Umbilical cord (tissue), 1 donor: ENCODE measurements at regions not wholly inside any gene's neighbourhood (a gene's known extent, or its start where the extent isn't known, plus 50 kb on each side); places are given as distances from the start of the nearest gene placed in this dataset.

ENCODE experiments used
- DNase-seq: peaks from one replicate; pipeline ENCODE4 v3.0.0-alpha.2; 2015; ENCODE audit warnings: low spot score

DNA sequence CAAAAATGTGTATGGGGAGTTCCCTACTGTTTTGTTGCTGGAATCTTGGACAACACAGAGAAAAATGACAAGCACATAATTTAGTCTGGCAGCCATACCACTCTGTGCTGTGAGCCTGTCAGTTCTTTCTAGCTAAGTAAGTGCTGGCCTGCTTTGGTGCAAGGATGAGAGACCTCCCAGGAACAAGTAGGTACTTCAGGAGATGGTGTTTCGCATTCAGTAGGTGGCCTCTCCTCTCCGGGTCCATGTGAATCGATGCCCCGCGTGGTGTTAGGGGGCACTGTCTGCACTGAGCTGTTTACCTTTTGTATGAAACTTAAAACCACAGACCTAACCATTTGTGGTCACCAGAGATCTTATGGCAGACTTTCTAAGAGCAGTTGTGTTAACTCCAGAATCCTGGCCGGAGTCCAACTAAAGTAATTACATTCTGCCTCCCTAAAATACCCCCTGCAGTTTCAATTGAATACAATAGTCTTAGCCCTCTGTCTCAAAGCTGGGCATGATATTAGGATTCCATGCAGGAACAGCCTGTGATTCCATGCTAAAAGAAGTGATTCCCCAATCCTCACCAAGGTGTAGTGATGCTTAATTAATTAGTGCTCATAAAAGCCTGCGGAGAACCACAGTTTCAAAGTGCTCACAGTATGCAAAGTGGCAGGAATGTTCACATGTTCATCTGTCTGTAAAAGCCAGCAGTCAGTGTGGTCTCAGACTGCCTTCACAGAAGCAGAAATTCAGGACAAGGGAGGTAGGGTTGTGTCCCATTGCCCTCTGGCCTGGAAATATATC lies 64.2 kb downstream of the LLPH start:
- DNase-seq = no peak

DNA sequence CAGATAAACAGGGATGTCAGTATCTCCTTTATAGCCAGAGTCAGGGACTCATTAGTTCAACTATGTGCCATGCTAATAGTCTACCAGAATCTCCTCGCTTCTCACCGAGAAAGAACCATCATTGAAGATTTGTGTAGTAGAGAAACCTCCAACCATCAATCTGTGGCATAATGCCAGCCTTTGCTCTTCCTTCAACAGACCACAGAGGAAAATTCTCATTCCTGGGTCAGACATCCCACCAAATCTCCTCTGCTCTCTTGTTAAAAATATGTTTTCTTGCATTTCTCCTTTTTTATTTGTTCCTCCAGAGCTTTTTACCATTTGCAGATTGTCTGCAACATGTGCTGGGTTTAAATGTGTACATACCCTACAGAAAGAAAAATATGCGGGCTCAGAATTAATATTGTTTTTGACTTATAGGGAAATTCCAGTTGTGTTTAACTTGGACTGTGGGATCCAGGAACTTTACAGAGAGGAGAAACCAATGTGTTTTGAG lies 64.9 kb downstream of the LLPH start:
- DNase-seq = peak; percentile 33

DNA sequence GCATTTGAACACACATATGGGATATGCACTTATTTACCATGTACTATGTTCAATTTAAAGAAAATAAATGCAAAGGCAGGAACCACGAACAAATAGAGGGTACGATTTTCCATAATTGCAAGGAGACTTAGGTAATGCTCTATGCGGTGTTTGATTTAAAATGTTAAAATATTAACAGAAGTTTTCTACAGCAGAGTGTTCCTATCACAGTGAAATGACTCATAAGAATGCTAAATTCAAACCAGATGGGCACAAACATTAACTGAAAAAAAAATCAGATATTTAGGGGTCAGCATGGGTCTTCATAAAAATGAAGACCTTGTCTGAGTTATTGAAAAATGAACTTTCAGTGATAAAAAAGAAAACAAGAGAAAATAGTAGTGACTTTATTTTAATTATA lies 65.4 kb downstream of the LLPH start:
- DNase-seq = no peak

DNA sequence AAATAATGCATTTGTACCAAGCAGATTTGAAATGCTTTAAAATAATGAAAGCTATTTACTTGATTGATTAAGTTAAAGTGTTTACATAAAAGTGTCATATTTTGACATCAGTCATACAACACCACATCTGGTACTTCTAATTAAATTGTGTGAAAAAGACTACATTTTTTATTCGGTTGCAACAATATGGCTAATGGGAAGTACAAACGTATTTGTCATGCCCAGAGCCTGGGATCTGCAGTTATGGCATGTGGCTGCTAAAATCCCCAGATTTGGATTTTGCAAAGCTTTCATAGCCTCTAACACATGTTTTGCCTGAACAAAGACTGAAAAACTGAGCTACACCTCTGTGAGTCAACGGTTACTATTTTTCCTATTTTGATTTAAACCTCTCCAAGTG lies 66.6 kb downstream of the LLPH start:
- DNase-seq = peak; percentile 79

DNA sequence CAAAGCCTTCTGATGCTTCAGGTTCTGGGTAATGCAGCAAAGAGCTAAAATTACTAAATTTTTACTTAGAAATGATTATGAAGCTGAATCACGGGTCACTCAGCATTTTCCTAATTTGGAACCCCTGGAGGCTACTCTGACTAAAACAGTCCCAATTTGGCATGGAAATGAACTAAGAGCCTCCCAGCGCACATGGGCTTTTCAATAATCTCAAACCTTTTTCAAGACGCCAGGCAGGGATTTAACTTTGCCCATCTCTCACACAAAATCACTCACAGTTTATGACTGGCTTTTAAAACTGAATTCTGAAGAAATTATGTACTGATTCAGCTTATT lies 68.3 kb downstream of the LLPH start:
- DNase-seq = peak; percentile 79

DNA sequence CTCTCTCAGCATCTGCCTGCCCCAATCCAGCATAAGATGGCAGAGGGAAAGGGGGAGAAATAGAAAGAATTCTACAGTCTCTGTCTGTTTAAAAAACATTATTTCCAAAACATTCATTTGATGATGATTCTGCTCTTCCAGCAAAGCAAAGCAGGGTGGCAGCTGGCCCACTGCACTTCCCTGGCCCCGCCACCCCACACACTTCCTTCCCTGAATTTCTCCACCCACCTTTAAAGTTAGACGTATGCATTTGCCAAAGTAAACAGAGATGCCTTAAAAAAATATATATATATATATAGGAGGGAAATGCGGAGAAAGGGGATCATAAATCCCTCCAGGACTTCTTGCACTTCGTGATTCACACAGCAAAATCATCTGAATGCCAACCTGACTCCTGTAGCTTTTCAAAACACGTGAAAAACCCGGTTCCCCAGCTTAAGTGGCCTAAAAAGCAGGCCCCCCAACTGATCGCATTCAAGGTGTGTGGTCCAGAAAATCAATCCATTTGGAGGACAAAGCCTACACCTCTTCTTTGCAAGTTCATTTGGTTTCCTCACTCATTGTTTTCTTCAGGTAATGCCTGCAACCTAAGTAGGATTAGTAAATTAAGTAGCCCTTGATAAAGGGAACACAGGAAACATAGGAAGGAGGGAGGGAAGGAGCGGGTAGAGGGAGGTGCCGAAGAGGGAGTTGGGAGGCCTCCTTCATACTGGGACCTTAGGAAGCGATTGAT lies 68.8 kb downstream of the LLPH start:
- no peak for DNase-seq

DNA sequence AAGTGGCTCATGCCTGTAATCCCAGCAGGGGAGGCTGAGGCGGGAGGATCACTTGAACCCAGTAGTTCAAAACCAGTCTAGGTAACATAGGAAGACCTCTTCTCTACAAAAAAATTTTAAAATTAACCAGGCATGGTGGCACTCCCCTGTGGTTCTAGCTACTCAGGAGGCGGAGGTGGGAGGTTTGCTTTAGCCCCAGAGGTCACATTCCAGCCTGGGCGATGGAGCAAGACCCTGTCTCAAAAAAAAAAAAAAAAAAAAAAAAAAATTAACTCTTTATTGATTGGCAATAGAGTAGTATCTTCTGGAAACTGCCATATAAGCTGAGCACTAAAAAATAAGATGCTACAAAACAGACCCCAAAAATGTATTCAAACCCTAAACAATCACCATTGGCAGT lies 69.5 kb downstream of the LLPH start:
- DNase-seq = no peak

DNA sequence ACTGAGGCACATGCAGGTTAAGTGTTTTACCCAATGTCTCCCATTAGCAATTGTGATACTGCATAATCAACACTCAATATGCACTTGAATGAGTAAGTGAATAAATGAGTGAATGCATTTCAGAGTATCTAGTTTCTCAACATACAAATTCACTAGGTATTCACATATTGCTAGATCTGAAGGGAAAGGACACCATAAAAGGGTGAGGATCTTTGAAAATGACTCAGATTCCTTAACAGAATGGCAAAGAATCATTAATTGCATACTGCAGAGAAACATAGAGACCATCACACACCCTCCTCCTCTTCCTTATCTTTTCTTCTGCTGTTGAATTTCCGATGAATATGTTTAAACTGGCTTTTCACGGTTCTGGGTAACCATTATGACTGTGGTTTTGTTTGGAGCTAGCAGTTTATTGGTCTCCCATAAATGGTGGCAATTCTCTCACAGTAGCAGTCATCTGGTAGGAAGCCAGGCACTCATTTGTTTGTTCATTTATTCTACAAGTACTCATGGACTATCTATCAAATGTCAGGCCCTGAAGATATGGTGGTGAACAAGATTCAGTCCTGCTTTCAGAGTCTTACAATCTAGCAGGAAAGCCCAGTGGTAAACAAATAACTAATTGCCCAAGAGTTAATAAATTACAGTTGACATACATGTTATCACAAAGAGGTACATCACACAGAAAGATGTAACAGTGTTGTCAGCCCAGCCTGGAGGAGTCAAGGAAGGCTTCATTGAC lies 70.2 kb downstream of the LLPH start:
- DNase-seq = no peak

DNA sequence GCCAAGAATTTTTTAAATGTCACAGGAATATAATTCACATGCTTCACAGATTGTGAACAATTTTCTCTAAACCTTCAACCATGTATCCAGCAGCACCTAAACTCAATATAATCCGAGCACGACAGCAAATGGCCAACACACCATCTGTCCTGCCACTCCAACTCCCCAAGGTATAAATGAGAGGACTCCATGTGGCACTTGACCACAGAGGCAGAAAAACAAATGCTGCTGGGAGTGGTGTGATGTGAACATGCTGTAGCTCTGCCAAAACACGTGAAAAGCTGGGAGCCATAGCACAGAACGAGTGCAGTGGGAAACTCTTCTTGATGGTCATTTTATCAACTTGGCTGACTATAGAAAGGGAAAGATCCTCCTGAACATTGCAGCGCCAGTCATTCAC lies 70.9 kb downstream of the LLPH start:
- DNase-seq = no peak

DNA sequence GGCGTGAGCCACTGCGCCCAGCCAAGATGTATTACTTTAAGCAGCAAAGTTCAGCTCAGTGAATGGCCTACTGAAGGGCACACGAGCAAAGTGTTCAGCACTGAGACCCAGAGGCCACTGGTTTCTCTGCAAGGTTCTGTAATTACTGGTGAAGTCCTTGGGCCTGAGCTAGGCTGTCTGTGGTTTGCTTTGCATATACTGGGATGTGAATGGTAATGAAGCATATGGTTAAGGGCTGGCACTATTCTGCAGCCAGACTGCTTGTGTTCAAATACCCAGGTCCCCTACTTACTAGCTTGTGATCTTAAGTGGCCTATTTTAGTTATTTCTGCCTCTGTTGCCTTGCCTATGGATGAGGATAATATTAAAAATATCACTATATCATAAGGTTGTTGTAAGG lies 72.0 kb downstream of the LLPH start:
- DNase-seq = no peak

DNA sequence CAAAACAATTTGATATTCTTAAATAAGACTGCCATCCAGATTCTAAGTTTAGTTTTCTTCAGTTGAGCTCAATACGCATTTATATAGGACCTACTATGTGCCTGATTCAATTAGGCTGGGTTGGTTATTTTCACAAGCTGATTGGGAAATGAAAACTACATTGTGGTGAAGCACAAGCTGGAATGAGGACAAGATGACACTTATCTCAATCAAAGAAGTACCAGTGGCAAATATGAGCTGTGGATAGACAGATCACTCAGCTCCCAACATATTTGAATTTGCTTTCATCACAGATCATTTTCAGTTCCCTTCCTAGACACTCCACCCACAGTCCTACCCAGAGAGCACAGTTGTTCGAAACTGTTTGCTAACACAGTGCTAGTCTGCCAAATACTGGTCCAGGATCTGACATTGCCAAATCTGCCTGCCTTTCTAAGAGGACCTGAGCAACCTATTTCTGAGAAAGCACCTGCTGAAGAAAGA lies 74.7 kb downstream of the LLPH start:
- DNase-seq = no peak

DNA sequence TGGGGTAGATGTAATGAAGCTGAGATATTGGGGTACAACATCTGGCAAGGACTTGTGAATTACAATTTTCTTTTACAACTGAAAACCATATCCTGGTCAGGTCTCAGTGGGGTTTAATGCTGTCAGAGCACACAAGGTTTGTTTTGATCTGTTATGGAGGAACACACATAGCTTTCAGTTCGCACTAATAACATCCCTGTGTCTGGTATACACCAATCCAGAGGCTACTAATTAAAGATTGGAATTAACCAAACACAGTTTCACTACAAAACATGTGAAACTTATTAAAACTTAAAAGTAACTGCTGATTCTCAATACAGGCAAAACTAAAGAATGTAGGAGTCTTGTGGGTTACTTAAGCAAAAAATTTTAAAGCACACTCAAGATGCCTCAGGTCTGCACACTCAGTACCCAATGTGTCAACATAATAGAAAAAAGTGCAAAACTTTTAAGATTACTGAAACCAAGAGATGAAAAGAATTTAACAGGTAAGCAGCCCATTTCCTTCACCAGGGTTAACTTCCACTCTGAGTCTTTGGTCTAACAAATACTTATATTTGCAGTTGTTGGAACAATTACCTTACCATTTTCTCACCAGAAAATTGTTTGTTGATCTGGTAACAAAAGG lies 77.4 kb downstream of the LLPH start:
- DNase-seq = no peak

DNA sequence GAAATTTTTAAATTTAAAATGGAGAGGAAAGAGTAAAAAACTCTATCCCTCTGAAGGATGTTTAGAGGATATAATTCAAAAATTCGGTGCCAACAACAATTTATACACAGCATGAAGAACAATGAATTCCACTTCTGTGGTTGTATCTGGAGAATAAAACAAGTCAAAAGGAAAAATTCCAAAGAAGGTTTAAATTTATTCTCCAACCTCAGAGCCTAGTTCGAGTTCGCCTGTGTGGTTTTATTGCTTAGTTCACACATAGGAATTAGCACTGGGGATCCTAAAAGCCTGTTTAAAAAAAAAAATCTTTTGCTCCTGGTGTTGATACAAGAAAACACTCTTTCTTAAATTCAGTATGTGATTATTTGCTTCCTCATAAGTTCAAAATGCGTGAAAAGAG lies 79.2 kb downstream of the LLPH start:
- no peak for DNase-seq

DNA sequence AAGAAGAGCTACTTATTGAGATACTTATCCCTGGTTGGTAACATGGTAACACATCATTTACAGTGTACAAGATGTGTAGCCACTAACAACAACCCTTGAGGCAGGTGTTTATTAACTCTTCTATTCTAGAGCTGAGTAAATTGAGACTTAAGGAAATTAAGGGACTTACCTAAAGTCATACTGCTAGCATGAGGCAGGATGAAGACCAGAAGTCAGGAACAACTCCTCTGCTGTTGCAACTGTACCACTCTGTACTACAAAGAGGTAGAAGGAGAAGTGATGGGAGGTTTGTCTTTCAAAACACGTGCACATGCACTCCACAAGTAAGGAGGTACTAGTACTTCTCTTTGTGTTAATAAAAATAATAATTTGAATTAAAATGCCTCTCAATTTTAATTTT lies 79.9 kb downstream of the LLPH start:
- DNase-seq = no peak

DNA sequence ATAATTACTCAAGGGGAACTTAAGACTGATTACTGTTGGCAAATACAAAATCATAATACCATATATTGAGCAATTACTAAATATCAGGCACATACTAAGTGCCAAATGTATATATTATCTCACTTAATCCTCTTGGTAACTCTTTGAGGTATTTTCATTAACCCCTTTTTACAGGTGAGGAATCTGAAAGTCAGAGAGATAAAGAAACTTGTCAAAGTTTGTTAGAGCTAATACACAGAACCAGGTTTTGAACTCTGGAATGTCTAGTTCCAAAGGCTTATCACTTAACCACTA lies 80.3 kb downstream of the LLPH start:
- no peak for DNase-seq

DNA sequence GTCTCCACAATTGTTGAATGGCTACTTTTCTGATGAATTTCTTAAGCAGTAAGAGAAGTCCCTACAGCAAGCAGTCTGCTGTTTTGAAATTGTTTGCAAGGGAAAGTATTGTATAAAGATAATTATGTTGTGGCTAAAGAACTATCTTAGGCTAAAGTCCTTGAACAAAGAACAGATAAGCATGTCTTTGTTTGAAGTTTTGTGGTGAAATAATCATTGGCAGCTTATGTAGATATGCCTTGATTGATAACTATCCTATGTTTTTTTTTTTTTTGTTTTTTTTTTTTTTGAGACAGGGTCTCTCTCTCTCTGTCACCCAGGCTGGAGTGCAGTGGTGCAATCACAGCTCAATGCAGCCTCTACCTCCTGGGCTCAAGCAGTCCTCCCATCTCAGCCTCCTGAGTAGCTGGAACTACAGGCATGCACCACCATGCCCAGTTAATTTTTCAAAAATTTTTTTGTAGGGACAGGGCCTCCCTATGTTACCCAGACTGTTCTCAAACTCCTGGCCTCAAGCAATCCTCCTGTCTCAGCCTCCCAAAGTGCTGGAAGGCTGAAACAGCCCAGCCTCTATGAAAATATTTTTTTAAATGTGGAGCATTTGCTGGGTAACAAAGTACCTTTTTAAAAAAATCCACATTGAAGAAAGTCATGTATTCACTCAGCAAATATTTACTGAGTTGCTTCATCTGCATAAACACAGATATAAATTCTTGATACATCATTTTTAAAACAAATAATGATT lies 80.8 kb downstream of the LLPH start:
- DNase-seq = no peak

DNA sequence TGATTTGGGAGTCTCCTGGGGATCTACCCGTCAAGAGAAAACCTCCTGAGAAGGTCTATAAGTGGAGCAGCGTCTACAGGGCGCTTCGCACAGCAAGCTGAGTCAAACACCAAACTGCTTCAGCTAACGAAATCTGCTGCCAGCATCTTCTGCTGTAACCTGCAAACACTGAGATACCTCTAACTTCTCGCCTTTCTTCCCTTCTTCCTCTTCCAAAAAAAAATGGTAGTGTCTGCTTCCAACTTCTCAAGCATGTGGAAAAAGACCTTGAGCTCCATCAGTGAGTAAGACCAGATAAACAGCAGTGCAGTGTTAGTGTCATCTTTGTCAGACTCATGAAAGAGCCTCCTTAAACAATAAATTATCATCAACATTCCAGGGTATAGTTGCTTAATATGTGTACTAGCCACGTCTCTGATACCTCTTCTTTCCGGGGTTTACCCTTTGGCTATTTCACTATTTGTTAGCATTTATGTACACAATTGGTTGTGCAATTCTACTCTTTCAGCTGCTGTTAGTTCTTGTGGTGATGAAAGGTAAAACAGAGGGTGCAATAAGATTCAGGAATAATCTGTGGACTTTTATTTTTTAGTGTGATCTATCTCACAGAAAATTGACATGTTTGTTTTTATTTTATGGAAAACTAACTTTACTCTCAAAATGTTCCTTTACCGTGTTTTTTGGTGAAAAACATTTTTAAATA lies 81.6 kb downstream of the LLPH start:
- DNase-seq = peak; percentile 30

DNA sequence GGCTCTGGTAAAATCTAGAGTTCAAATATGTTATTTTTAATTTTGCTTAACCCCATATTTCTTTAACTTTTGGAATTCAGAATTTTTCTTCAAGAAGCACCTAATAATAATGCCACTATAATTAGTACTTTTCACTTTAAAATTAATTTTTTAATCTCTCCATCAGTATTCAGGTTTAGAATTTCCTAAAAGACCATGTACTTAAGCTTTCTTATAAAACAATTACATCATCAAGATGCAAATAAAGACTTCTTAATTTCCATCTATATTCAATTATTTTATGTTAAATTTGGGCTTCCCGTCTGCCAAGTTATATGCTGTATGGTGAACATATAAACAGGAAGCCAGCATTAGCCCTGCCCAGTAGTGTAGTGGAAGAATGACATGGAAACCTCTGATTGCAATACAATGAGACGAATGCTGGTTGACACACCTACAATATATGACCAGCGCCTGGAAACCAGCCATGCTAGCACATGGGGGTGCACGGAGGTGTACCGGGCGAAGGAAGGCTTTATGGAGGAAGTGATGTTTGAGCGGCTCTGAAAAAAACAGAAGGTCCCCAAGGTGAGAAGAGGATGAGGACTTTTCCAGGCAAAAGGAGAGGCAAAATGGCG lies 82.2 kb downstream of the LLPH start:
- DNase-seq = no peak

DNA sequence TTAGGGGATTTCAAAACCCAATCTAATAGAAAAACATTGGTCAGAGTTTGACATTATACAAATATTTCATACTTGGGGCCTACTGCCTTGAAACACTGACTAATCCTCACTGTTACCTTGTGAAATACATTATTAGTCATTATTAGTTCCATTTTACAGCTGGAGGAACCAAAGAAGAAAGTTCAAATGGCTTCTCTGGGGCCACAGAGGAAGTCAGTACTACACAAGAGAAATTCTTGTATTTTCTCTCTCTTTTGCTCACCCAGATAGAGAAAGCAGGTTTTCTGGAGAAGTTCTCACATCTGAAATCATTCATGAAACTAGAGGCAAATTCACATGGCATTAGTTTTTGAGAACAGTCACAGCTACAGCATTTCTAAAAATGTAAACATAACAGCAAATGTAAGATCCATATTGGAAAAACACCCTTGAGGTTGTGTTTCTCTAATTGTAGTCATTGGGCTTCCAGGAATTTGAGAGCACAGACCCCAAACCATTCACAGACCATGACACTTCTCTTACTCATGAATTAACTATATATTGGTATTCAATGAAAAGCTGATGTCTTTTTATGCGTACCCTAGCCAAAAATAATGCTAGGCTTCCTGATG lies 83.0 kb downstream of the LLPH start:
- no peak for DNase-seq

DNA sequence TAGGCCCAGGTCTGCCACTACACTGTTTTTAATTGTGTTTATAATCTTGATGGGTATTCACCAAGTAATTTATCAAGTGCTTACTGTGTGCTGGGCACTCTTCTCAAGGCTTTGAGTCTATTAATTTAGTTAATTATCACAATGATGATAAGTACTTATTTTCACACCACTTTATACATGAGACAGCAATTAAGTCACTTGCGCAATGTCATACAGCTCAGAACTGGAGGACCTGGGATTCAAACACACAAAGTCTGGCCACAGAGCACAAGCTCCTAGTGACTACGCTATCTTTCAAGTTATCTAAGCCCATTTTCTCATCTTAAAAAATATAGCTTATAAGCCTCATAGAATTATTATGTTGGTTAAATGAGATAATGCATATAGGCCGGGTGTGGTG lies 85.0 kb downstream of the LLPH start:
- DNase-seq = no peak
